Sigmoid colon (tissue), 6 donors: ENCODE measurements at regions not wholly inside any gene's neighbourhood (a gene's known extent, or its start where the extent isn't known, plus 50 kb on each side); places are given as distances from the start of the nearest gene placed in this dataset.

Experiments
- DNase-seq: peaks from one replicate; pipeline ENCODE4 v3.0.0-alpha.2; 2019
- H3K27ac ChIP-seq, 4 donors: fragments of 200-600 bp; sonication (generic); one replicate each; pipeline ENCODE4 v1.5.1; 2016 to 2019; ENCODE audit warnings: mild to moderate bottlenecking in 1 of 4
- H3K27me3 ChIP-seq, 3 donors: fragments of 200-600 bp; sonication (generic); one replicate each; pipeline ENCODE4 v1.5.1; 2019; ENCODE audit warnings: mild to moderate bottlenecking in 1 of 3
- H3K36me3 ChIP-seq, 4 donors: fragments of 200-600 bp; sonication (generic); one replicate each; pipeline ENCODE4 v1.5.1; 2016 to 2019
- H3K4me1 ChIP-seq, 4 donors: fragments of 200-600 bp; sonication (generic); one replicate each; pipeline ENCODE4 v1.5.1; 2017 to 2019
- H3K4me3 ChIP-seq, 4 donors: fragments of 200-600 bp; sonication (generic); one replicate each; pipeline ENCODE4 v1.5.1; 2017 to 2019; ENCODE audit warnings: mild to moderate bottlenecking in 2 of 4, moderate library complexity in 1 of 4
- H3K9me3 ChIP-seq, 4 donors: fragments of 200-600 bp in 3 of 4; sonication (generic) in 3 of 4; one replicate each; pipeline versions ENCODE4 v1.5.1 to v1.6.1; 2013 to 2019
- CTCF ChIP-seq, 4 experiments: fragments of 450-650 bp in 3 of 4; fragments of 200-600 bp in 1 of 4; IDR thresholded peaks; one replicate each; pipeline ENCODE4 v1.5.1; 2016 to 2019; ENCODE audit warnings: antibody characterized with exemption in 4 of 4, mild to moderate bottlenecking in 3 of 4, moderate library complexity in 2 of 4
- EP300 ChIP-seq, 4 donors: sonication (generic); formaldehyde crosslinking; IDR thresholded peaks; one replicate each; pipeline ENCODE4 v1.6.1; 2017; ENCODE audit warnings: antibody characterized with exemption in 4 of 4
- POLR2A ChIP-seq, 2 donors: fragments of 450-650 bp; IDR thresholded peaks; one replicate each; pipeline ENCODE4 v1.6.1; 2016; ENCODE audit warnings: antibody characterized with exemption in 2 of 2, mild to moderate bottlenecking in 2 of 2, moderate library complexity in 2 of 2
- POLR2AphosphoS5 ChIP-seq, 4 donors: sonication (generic); formaldehyde crosslinking; IDR thresholded peaks; one replicate each; pipeline ENCODE4 v1.6.1; 2017; ENCODE audit warnings: antibody characterized with exemption in 4 of 4
- WGBS, 2 donors: extraction: QIAGEN DNeasy Blood & Tissue Kit; methylation state at CpG; one replicate each; pipeline ENCODE4 v1.1.7; 2013; 5-methylcytosine and 5-hydroxymethylcytosine counted together
- intact Hi-C: fragments of 100-400 bp; cut with DNase I; formaldehyde crosslinking; loops from one replicate; pipeline ENCODE4 v1.15.1; 2023
- donor health status: healthy with polysubstance abuse.
- donor health status: healthy.

- WGBS, 2 donors = 83 to 90% methylated on average over 5 of the region's 5 CpGs
- intact Hi-C loops = no loop called here
- Histone ChIP-seq H3K4me3 (no peak overlapping the region), H3K4me1 (peaks cover 0 to 10% (median 0%) of the 10 kb centered on the region in 4 donors), H3K27me3 (no peaks in the 10 kb centered on the region), H3K27ac (no peak overlapping the region), H3K36me3 (no peaks in the 10 kb centered on the region), H3K9me3 (no peaks in the 10 kb centered on the region)
- no peak for DNase-seq
- TF ChIP-seq CTCF (IDR thresholded peaks at IDR 0.05) (no peak), POLR2A (IDR thresholded peaks at IDR 0.05) (no peak), POLR2AphosphoS5 (IDR thresholded peaks at IDR 0.05) (no peak), EP300 (IDR thresholded peaks at IDR 0.05) (no peak)
These were observed 95.7 kb upstream of the SOX5 start for GRCh38 chr12:24044941-24045703.

- no peaks in the 10 kb centered on the region for H3K9me3 ChIP-seq
- peaks cover 0 to 10% (median 0%) of the 10 kb centered on the region in 4 donors for H3K4me1 ChIP-seq
- TF ChIP-seq EP300 (IDR thresholded peaks at IDR 0.05) = no peak
- TF ChIP-seq POLR2AphosphoS5 (IDR thresholded peaks at IDR 0.05) = no peak
- TF ChIP-seq POLR2A (IDR thresholded peaks at IDR 0.05) = no peak
- TF ChIP-seq CTCF (IDR thresholded peaks at IDR 0.05) = no peak
- no peak for DNase-seq
- no peak overlapping the region for H3K4me3 ChIP-seq
- no peak overlapping the region for H3K27ac ChIP-seq
- H3K36me3 ChIP-seq = no peaks in the 10 kb centered on the region
- intact Hi-C loops = no loop called here
- H3K27me3 ChIP-seq = no peaks in the 10 kb centered on the region
These were observed 93.2 kb upstream of the SOX5 start for GRCh38 chr12:24042651-24043050.

GRCh38 chr12:24039113-24039525, 89.6 kb upstream of the SOX5 start:
- Histone ChIP-seq H3K27ac (no peak overlapping the region), H3K4me1 (no peaks in the 10 kb centered on the region), H3K36me3 (no peaks in the 10 kb centered on the region), H3K27me3 (no peaks in the 10 kb centered on the region), H3K4me3 (no peak overlapping the region), H3K9me3 (no peaks in the 10 kb centered on the region)
- intact Hi-C loops = no loop called here
- TF ChIP-seq CTCF (IDR thresholded peaks at IDR 0.05) (no peak), EP300 (IDR thresholded peaks at IDR 0.05) (no peak), POLR2A (IDR thresholded peaks at IDR 0.05) (no peak), POLR2AphosphoS5 (IDR thresholded peaks at IDR 0.05) (no peak)
- DNase-seq = no peak
- WGBS, 2 donors = 26 to 65% methylated on average over 1 of the region's 1 CpG

GRCh38 chr12:24038211-24038997, 88.9 kb upstream of the SOX5 start:
- Histone ChIP-seq H3K36me3 (no peaks in the 10 kb centered on the region), H3K4me1 (no peaks in the 10 kb centered on the region), H3K27me3 (no peaks in the 10 kb centered on the region), H3K9me3 (no peaks in the 10 kb centered on the region), H3K4me3 (no peak overlapping the region), H3K27ac (no peak overlapping the region)
- no peak for DNase-seq
- 80 to 86% methylated on average over 6 of the region's 6 CpGs for WGBS, 2 donors
- TF ChIP-seq POLR2AphosphoS5 (IDR thresholded peaks at IDR 0.05) (no peak), POLR2A (IDR thresholded peaks at IDR 0.05) (no peak), EP300 (IDR thresholded peaks at IDR 0.05) (no peak), CTCF (IDR thresholded peaks at IDR 0.05) (no peak)
- intact Hi-C loops = no loop called here
